ENCODE measurements at regions not wholly inside any gene's neighbourhood (a gene's known extent, or its start where the extent isn't known, plus 50 kb on each side); places are given as distances from the start of the nearest gene placed in this dataset.

GRCh38 chr21:14321042-14321441 is 61.9 kb downstream of the HSPA13 start:
- Histone ChIP-seq H3K9ac (ENCODE audit: low read length) (no peak overlapping the region), H3K4ac (ENCODE audit: low read depth, low read length) (no peak overlapping the region), H3K4me2 (ENCODE audit: low read length) (no peak overlapping the region), H4K8ac (ENCODE audit: low read depth, low read length) (no peak overlapping the region), H2BK5ac (ENCODE audit: low read depth, low read length, poor library complexity) (no peak overlapping the region), H2AFZ (ENCODE audit: insufficient read depth, low read length, poor library complexity) (no peak overlapping the region), H3K14ac (ENCODE audit: low read length) (no peak overlapping the region), H3K79me1 (ENCODE audit: low read length) (no peaks in the 10 kb centered on the region), H3K18ac (ENCODE audit: low read length) (no peak overlapping the region), H3K4me3 (ENCODE audit: low read depth, low read length) (no peak overlapping the region), H4K91ac (ENCODE audit: low read depth, low read length) (no peak overlapping the region), H3K79me2 (ENCODE audit: control insufficient read depth, insufficient read depth, low read length, poor library complexity) (no peaks in the 10 kb centered on the region), H3K36me3 (ENCODE audit: control insufficient read depth in 1 of 2, insufficient read depth in 2 of 2, low read length in 2 of 2) (no peaks in the 10 kb centered on the region), H2BK12ac (ENCODE audit: low read length) (no peak overlapping the region), H2BK120ac (ENCODE audit: insufficient read depth, low read length, poor library complexity) (no peak overlapping the region), H3K9me3 (ENCODE audit: insufficient read depth, low read depth, low read length) (no peaks in the 10 kb centered on the region), H3K23ac (ENCODE audit: low read length) (no peak overlapping the region), H4K12ac (ENCODE audit: low read depth, low read length) (no peak overlapping the region), H3K27me3 (ENCODE audit: insufficient read depth, low read length) (no peaks in the 10 kb centered on the region), H3K27ac (ENCODE audit: low read depth, low read length) (no peak overlapping the region), H2AK5ac (ENCODE audit: low read length) (no peak overlapping the region), H3K4me1 (ENCODE audit: control insufficient read depth in 1 of 2, insufficient read depth in 2 of 2, low read length in 2 of 2) (no peaks in the 10 kb centered on the region)
- DNase-seq, result peak in 1 of 2 donors; percentile 42
- no CpG with 5 or more reads among the region's 5 CpGs for WGBS (ENCODE audit: extremely low coverage, insufficient coverage, insufficient read length)

- no peak overlapping the region for H3K4me3 ChIP-seq (ENCODE audit: low read depth, low read length)
- no peaks in the 10 kb centered on the region for H3K9me3 ChIP-seq (ENCODE audit: insufficient read depth, low read depth, low read length)
- H3K4ac ChIP-seq (ENCODE audit: low read depth, low read length), result no peak overlapping the region
- H3K4me2 ChIP-seq (ENCODE audit: low read length), result no peak overlapping the region
- no peak overlapping the region for H4K91ac ChIP-seq (ENCODE audit: low read depth, low read length)
- no peaks in the 10 kb centered on the region for H3K79me1 ChIP-seq (ENCODE audit: low read length)
- H4K12ac ChIP-seq (ENCODE audit: low read depth, low read length), result no peak overlapping the region
- H3K36me3 ChIP-seq (ENCODE audit: control insufficient read depth in 1 of 2, insufficient read depth in 2 of 2, low read length in 2 of 2), result no peaks in the 10 kb centered on the region
- no peak overlapping the region for H3K9ac ChIP-seq (ENCODE audit: low read length)
- H2AFZ ChIP-seq (ENCODE audit: insufficient read depth, low read length, poor library complexity), result no peak overlapping the region
- H2BK120ac ChIP-seq (ENCODE audit: insufficient read depth, low read length, poor library complexity), result no peak overlapping the region
- no peak overlapping the region for H4K8ac ChIP-seq (ENCODE audit: low read depth, low read length)
- H3K27me3 ChIP-seq (ENCODE audit: insufficient read depth, low read length), result no peaks in the 10 kb centered on the region
- no peak overlapping the region for H3K18ac ChIP-seq (ENCODE audit: low read length)
- H3K79me2 ChIP-seq (ENCODE audit: control insufficient read depth, insufficient read depth, low read length, poor library complexity), result no peaks in the 10 kb centered on the region
- H3K4me1 ChIP-seq (ENCODE audit: control insufficient read depth in 1 of 2, insufficient read depth in 2 of 2, low read length in 2 of 2), result no peaks in the 10 kb centered on the region
- no peak overlapping the region for H2BK12ac ChIP-seq (ENCODE audit: low read length)
- H3K14ac ChIP-seq (ENCODE audit: low read length), result no peak overlapping the region
- no peak overlapping the region for H2BK5ac ChIP-seq (ENCODE audit: low read depth, low read length, poor library complexity)
- WGBS (ENCODE audit: extremely low coverage, insufficient coverage, insufficient read length), result no CpG with 5 or more reads among the region's 1 CpG
- no peak overlapping the region for H2AK5ac ChIP-seq (ENCODE audit: low read length)
- no peak overlapping the region for H3K23ac ChIP-seq (ENCODE audit: low read length)
- H3K27ac ChIP-seq (ENCODE audit: low read depth, low read length), result no peak overlapping the region
- no peak for DNase-seq
Measured at GRCh38 chr21:14319805-14320204, 63.1 kb downstream of the HSPA13 start.

GRCh38 chr21:14318578-14318977 is 64.4 kb downstream of the HSPA13 start:
- no peak overlapping the region for H4K91ac ChIP-seq (ENCODE audit: low read depth, low read length)
- no peak overlapping the region for H2BK5ac ChIP-seq (ENCODE audit: low read depth, low read length, poor library complexity)
- no peak overlapping the region for H2AFZ ChIP-seq (ENCODE audit: insufficient read depth, low read length, poor library complexity)
- no peaks in the 10 kb centered on the region for H3K79me1 ChIP-seq (ENCODE audit: low read length)
- no peak for DNase-seq
- no peak overlapping the region for H3K4me2 ChIP-seq (ENCODE audit: low read length)
- no peak overlapping the region for H3K18ac ChIP-seq (ENCODE audit: low read length)
- no peak overlapping the region for H2BK12ac ChIP-seq (ENCODE audit: low read length)
- no peaks in the 10 kb centered on the region for H3K27me3 ChIP-seq (ENCODE audit: insufficient read depth, low read length)
- H2AK5ac ChIP-seq (ENCODE audit: low read length), result no peak overlapping the region
- H3K4me3 ChIP-seq (ENCODE audit: low read depth, low read length), result no peak overlapping the region
- no peak overlapping the region for H4K12ac ChIP-seq (ENCODE audit: low read depth, low read length)
- no peaks in the 10 kb centered on the region for H3K79me2 ChIP-seq (ENCODE audit: control insufficient read depth, insufficient read depth, low read length, poor library complexity)
- H2BK120ac ChIP-seq (ENCODE audit: insufficient read depth, low read length, poor library complexity), result no peak overlapping the region
- H3K9ac ChIP-seq (ENCODE audit: low read length), result no peak overlapping the region
- H3K4me1 ChIP-seq (ENCODE audit: control insufficient read depth in 1 of 2, insufficient read depth in 2 of 2, low read length in 2 of 2), result no peaks in the 10 kb centered on the region
- H3K14ac ChIP-seq (ENCODE audit: low read length), result no peak overlapping the region
- WGBS (ENCODE audit: extremely low coverage, insufficient coverage, insufficient read length), result no CpG with 5 or more reads among the region's 2 CpGs
- H3K9me3 ChIP-seq (ENCODE audit: insufficient read depth, low read depth, low read length), result no peaks in the 10 kb centered on the region
- no peak overlapping the region for H3K27ac ChIP-seq (ENCODE audit: low read depth, low read length)
- no peaks in the 10 kb centered on the region for H3K36me3 ChIP-seq (ENCODE audit: control insufficient read depth in 1 of 2, insufficient read depth in 2 of 2, low read length in 2 of 2)
- no peak overlapping the region for H3K23ac ChIP-seq (ENCODE audit: low read length)
- no peak overlapping the region for H3K4ac ChIP-seq (ENCODE audit: low read depth, low read length)
- no peak overlapping the region for H4K8ac ChIP-seq (ENCODE audit: low read depth, low read length)

- DNase-seq, result no peak
- no peak overlapping the region for H2BK5ac ChIP-seq (ENCODE audit: low read depth, low read length, poor library complexity)
- no peak overlapping the region for H3K27ac ChIP-seq (ENCODE audit: low read depth, low read length)
- no peak overlapping the region for H3K23ac ChIP-seq (ENCODE audit: low read length)
- no peaks in the 10 kb centered on the region for H3K27me3 ChIP-seq (ENCODE audit: insufficient read depth, low read length)
- no peak overlapping the region for H2AFZ ChIP-seq (ENCODE audit: insufficient read depth, low read length, poor library complexity)
- H4K91ac ChIP-seq (ENCODE audit: low read depth, low read length), result no peak overlapping the region
- no peaks in the 10 kb centered on the region for H3K9me3 ChIP-seq (ENCODE audit: insufficient read depth, low read depth, low read length)
- no peak overlapping the region for H3K18ac ChIP-seq (ENCODE audit: low read length)
- no peak overlapping the region for H3K4ac ChIP-seq (ENCODE audit: low read depth, low read length)
- no peak overlapping the region for H3K4me2 ChIP-seq (ENCODE audit: low read length)
- no peaks in the 10 kb centered on the region for H3K4me1 ChIP-seq (ENCODE audit: control insufficient read depth in 1 of 2, insufficient read depth in 2 of 2, low read length in 2 of 2)
- no peak overlapping the region for H4K12ac ChIP-seq (ENCODE audit: low read depth, low read length)
- no peak overlapping the region for H3K14ac ChIP-seq (ENCODE audit: low read length)
- H2AK5ac ChIP-seq (ENCODE audit: low read length), result no peak overlapping the region
- no peaks in the 10 kb centered on the region for H3K79me1 ChIP-seq (ENCODE audit: low read length)
- H3K79me2 ChIP-seq (ENCODE audit: control insufficient read depth, insufficient read depth, low read length, poor library complexity), result no peaks in the 10 kb centered on the region
- no peak overlapping the region for H3K9ac ChIP-seq (ENCODE audit: low read length)
- no peak overlapping the region for H2BK12ac ChIP-seq (ENCODE audit: low read length)
- no peak overlapping the region for H2BK120ac ChIP-seq (ENCODE audit: insufficient read depth, low read length, poor library complexity)
- no peaks in the 10 kb centered on the region for H3K36me3 ChIP-seq (ENCODE audit: control insufficient read depth in 1 of 2, insufficient read depth in 2 of 2, low read length in 2 of 2)
- H4K8ac ChIP-seq (ENCODE audit: low read depth, low read length), result no peak overlapping the region
- WGBS (ENCODE audit: extremely low coverage, insufficient coverage, insufficient read length), result no CpG with 5 or more reads among the region's 4 CpGs
- no peak overlapping the region for H3K4me3 ChIP-seq (ENCODE audit: low read depth, low read length)
Measured at GRCh38 chr21:14317507-14317906, 65.4 kb downstream of the HSPA13 start.

Measured in trophoblast cell (in vitro differentiated cells and primary cell).